ENCODE measurements at regions not wholly inside any gene's neighbourhood (a gene's known extent, or its start where the extent isn't known, plus 50 kb on each side); places are given as distances from the start of the nearest gene placed in this dataset.
"Not testable (repeated sequence)": the region's sequence is repeated elsewhere in the genome, so short reads cannot be mapped to it uniquely, and the experiment has no call there.

DNA sequence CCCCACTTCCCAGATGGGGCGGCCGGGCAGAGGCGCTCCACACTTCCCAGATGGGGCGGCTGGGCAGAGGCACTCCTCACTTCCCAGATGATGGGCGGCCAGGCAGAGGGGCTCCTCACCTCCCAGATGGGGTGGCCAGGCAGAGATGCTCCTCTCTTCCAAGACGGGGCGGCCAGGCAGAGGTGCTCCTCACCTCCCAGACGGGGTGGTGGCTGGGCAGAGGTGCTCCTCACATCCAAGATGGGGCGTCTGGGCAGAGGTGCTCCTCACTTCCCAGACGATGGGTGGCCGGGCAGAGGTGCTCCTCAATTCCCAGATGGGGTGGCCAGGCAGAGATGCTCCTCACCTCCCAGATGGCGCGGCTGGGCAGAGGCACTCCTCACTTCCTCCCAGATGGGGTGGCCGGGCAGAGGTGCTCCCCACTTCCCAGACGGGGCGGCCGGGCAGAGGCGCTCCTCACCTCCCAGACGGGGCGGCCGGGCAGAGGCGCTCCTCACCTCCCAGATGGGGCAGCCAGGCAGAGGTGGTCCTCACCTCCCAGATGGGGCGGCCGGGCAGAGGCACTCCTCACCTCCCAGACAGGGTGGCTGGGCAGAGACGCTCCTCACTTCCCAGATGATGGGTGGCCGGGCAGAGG is 275.2 kb downstream of the LIPI start:
- ATAC-seq (replicated peaks in 1 of 2); H3K4me3 Mint-ChIP-seq; H3K4me1 Mint-ChIP-seq (ENCODE audit: low read depth); H3K27ac Mint-ChIP-seq; H3K9me3 Mint-ChIP-seq; H3K27me3 Mint-ChIP-seq (ENCODE audit: low read depth); DNase-seq: not testable (repeated sequence)
- peaks cover 2 to 26% of the 10 kb centered on the region in 2 donors for H3K36me3 Mint-ChIP-seq (ENCODE audit: insufficient read depth in 2 of 2)

DNA sequence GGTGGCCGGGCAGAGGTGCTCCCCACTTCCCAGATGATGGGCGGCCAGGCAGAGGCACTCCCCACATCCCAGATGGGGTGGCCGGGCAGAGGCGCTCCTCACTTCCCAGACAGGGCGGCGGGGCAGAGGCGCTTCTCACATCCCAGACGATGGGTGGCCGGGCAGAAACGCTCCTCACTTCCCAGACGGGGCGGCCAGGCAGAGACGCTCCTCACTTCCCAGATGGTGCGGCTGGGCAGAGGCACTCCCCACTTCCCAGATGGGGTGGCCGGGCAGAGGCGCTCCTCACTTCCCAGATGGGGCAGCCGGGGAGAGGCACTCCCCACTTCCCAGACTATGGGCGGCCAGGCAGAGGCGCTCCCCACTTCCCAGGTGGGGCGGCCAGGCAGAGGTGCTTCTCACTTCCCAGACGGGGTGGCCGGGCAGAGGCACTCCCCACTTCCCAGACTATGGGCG is 275.8 kb downstream of the LIPI start:
- H3K36me3 Mint-ChIP-seq (ENCODE audit: insufficient read depth in 2 of 2), result peaks cover 2 to 26% of the 10 kb centered on the region in 2 donors
- not testable (repeated sequence) for DNase-seq; H3K27me3 Mint-ChIP-seq (ENCODE audit: low read depth); H3K27ac Mint-ChIP-seq; H3K4me1 Mint-ChIP-seq (ENCODE audit: low read depth); ATAC-seq (replicated peaks in 1 of 2); H3K9me3 Mint-ChIP-seq; H3K4me3 Mint-ChIP-seq

DNA sequence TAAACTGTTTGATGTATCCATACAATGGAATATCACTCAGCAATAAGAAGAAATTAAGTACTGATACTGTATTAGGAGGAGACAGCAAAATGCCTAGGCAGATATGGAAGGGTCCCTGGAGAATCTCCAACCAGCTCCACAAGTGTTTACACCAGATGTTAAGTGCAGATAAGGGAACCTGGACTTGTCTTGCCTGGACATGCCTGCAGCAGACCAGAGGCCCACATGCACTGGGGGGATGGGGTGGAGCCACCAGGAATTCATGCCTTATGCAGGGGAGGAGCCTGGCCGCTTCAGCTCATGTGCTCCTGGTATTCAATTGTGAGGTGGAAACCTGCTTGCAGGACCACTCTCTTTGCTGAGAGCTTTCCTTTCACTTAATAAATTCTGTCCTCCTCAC is 287.6 kb downstream of the LIPI start:
- not testable (repeated sequence) for H3K4me3 Mint-ChIP-seq; ATAC-seq (replicated peaks in 1 of 2); H3K27me3 Mint-ChIP-seq (ENCODE audit: low read depth); H3K36me3 Mint-ChIP-seq (ENCODE audit: insufficient read depth in 2 of 2); DNase-seq; H3K9me3 Mint-ChIP-seq; H3K4me1 Mint-ChIP-seq (ENCODE audit: low read depth); H3K27ac Mint-ChIP-seq

DNA sequence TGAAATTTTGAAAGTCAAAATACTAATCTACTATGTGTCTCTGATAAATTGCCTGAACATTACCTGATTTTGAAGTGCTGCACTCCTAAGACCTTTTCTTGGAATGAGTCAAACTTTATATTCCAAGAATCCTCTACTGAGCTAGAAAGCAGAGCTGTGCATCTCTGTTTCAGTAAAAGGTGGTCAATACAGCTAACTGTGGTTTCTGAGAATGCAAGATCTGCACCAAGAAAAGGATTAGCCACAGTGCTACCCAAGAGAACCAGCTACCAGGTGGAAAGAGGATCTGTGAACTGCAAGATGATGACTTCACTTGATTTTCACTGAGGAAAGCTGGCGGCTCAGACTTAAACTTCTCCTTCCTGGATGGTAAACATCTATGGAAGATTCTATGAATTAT is 289.3 kb downstream of the LIPI start:
- not testable (repeated sequence) for H3K4me3 Mint-ChIP-seq; ATAC-seq (replicated peaks in 1 of 2); H3K27ac Mint-ChIP-seq; DNase-seq; H3K4me1 Mint-ChIP-seq (ENCODE audit: low read depth); H3K36me3 Mint-ChIP-seq (ENCODE audit: insufficient read depth in 2 of 2); H3K27me3 Mint-ChIP-seq (ENCODE audit: low read depth); H3K9me3 Mint-ChIP-seq

DNA sequence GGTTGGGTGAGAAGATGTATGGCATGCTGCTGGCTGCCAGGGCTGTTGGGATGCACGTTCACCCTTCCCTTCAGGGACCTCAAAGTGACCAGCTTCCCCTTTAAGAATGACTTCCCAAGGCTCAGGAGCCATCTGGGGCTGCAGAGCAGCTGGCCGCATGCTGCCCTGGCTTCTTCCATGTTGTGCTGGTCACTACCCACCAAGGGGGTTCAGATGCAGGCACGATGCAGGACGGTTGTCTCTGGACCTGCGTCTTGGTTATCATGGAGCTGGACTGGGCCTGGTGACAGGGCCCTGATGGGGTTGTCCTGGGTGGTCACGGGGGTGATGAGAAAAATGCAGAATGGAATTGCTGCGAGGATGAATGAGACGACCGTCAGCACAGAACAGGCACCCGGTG is 297.8 kb downstream of the POTED start:
- not testable (repeated sequence) for ATAC-seq (replicated peaks in 1 of 2); H3K27me3 Mint-ChIP-seq (ENCODE audit: low read depth); H3K4me1 Mint-ChIP-seq (ENCODE audit: low read depth); H3K27ac Mint-ChIP-seq; H3K4me3 Mint-ChIP-seq; H3K36me3 Mint-ChIP-seq (ENCODE audit: insufficient read depth in 2 of 2); H3K9me3 Mint-ChIP-seq; DNase-seq

DNA sequence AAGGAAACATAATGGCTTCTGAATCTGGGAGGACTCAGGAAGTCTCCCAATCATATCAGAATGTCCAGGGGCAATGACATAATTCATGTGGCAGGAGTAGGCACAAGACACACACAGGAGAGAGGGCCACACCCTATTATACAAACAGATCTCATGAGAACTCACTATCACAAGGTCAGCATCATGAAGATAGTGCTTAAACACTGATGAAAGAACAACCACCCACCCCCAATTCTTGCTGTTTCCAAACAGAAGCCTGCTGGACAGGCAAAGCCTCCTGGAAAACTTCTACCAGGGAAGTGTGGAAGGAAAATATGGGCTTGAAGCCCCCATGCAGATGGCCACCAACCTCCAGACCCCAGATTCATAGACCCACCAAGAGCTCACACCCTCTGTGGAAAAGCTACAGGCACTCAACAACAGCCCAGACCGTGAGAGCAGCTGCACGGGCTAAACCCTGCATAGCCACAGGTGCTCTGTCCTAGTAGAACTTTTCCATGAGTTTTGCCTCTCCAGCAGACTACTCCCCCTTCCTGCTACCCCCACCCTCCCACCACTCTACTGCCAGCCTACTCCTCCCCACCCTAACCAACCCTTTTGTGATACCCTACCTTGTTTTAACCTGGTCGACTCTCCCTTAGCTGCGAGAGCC is 287.1 kb downstream of the POTED start:
- not testable (repeated sequence) for H3K9me3 Mint-ChIP-seq; H3K27me3 Mint-ChIP-seq (ENCODE audit: low read depth); H3K4me3 Mint-ChIP-seq; H3K4me1 Mint-ChIP-seq (ENCODE audit: low read depth); H3K36me3 Mint-ChIP-seq (ENCODE audit: insufficient read depth in 2 of 2); H3K27ac Mint-ChIP-seq; DNase-seq; ATAC-seq (replicated peaks in 1 of 2)

DNA sequence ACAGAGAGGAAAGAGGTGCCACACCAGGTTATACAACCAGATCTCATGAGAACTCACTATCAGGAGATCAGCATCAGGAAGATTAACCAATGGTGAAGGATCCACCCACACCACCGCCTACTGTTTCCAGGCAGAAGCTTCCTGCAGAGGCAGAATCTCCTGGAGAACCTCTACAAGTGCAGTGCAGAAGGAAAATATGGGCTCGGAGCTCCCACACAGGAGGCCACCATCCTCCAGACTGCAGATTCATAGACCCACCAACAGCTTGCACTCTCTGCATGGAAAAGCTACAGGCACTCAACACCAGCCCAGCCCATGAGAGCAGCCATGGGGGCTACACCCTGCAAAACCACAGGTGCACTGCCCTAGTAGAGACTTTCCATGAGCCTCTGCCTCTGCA is 284.0 kb downstream of the POTED start:
- DNase-seq, H3K9me3 Mint-ChIP-seq: not testable (repeated sequence)

DNA sequence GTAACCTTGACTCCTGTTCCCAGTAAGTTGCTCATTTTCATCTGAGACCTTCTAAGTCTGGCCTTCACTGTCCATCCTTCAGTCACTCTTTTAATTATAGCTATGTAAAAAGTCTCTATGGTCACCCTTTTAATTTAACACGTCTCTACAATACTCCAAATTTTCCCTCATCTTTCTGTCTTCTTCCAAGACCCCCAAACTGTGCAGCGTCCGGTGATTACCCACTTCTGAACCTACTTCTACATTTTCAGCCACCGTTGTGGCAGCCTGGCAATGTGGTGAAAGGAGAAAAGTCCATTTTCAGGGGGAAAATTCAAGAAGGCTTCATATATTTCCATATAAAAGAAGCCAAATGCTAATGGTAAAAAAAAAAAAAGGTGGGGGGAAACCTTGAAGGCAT is 283.4 kb downstream of the POTED start:
- H3K9me3 Mint-ChIP-seq; ATAC-seq (replicated peaks in 1 of 2); H3K4me1 Mint-ChIP-seq (ENCODE audit: low read depth); H3K27me3 Mint-ChIP-seq (ENCODE audit: low read depth); H3K27ac Mint-ChIP-seq; H3K4me3 Mint-ChIP-seq; H3K36me3 Mint-ChIP-seq (ENCODE audit: insufficient read depth in 2 of 2); DNase-seq: not testable (repeated sequence)

More for the DNA sequence above, 284.0 kb downstream of the POTED start:
- not testable (repeated sequence) for H3K27me3 Mint-ChIP-seq (ENCODE audit: low read depth); H3K4me1 Mint-ChIP-seq (ENCODE audit: low read depth); H3K27ac Mint-ChIP-seq; H3K4me3 Mint-ChIP-seq; H3K36me3 Mint-ChIP-seq (ENCODE audit: insufficient read depth in 2 of 2); ATAC-seq (replicated peaks in 1 of 2)

DNA sequence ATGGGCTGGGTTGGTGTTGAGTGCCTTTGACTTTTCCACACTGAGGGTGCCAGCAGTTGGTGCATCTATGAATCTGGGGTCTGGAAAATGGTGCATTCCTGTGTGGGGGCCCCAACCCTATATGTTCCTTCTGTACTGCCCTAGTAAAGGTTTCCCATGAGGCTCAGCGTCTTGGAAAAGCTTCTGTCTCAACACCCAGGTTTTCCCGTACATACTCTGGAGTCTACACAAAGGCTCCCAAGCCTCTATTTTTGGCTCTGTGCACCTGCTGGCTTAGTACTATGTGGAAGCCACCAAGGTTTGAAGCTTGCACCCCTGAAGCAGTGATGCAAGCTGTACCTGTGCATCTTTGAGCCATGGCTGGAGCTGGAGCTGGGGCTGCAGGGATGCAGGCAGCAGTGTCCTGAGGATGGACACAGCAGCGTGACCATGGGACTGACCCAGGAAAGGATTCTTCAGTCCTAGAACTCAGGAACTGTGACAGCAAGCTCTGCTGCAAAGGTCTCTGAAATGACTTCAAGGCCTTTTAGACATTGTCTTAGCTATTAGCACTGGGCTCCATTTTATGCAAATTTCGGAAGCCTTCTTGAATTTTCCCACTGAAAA is 282.7 kb downstream of the POTED start:
- not testable (repeated sequence) for ATAC-seq (replicated peaks in 1 of 2); DNase-seq; H3K4me3 Mint-ChIP-seq; H3K27ac Mint-ChIP-seq; H3K9me3 Mint-ChIP-seq; H3K36me3 Mint-ChIP-seq (ENCODE audit: insufficient read depth in 2 of 2); H3K27me3 Mint-ChIP-seq (ENCODE audit: low read depth); H3K4me1 Mint-ChIP-seq (ENCODE audit: low read depth)

DNA sequence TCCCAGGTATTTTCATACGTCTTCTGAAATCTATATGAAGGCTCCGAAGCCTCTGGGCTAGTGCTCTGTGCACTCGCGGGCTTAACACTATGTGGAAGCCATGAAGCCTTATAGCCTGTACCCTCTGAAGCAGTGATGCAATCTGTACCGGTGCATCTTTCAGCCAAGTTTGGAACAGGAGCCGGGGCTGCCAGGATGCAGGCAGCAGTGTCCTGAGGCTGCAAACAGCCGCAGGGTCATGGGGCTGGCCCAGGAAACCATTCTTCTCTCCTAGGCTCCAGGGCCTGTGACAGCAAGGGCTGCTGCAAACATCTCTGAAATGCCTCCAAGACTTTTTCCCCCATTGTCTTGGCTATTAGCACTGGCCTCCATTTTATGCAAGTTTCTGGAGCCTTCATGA is 279.6 kb downstream of the POTED start:
- H3K27ac Mint-ChIP-seq; H3K36me3 Mint-ChIP-seq (ENCODE audit: insufficient read depth in 2 of 2); DNase-seq; H3K27me3 Mint-ChIP-seq (ENCODE audit: low read depth); H3K4me1 Mint-ChIP-seq (ENCODE audit: low read depth); ATAC-seq (replicated peaks in 1 of 2); H3K4me3 Mint-ChIP-seq; H3K9me3 Mint-ChIP-seq: not testable (repeated sequence)

DNA sequence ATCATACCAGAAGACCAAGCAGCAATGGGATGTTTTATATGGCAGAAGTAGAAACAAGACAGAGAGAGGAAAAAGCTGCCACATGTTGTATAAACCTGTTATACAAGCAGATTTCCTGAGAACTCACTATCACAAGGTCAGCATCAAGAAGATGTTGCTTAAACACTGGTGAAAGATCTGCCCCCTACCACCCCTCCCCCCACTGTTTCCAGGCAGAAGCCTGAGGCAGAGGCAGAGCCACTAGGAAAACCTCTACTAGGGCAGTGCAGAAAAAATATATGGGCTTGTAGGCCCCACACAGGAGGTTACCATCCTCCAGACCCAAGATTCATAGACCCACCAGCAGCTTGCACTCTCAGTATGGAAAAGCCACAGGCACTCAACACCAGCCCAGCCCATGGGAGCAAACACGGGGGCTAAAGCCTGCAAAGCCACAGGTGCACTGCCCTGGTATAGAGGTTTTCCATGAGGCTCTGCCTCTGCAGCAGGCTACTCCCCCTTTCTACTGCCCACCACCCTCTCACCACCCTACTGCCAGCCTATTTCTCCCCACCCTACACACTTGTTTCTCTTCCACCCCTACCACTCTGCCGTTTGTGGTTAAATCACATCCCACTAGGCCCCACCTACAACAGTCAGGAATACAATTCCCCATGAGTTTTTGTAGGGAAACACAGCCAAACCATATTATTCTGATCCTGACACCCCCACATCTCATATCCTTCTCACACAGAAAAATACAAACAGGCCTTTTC is 274.2 kb downstream of the POTED start:
- H3K27me3 Mint-ChIP-seq (ENCODE audit: low read depth); ATAC-seq (replicated peaks in 1 of 2); H3K4me1 Mint-ChIP-seq (ENCODE audit: low read depth); DNase-seq; H3K27ac Mint-ChIP-seq; H3K4me3 Mint-ChIP-seq; H3K9me3 Mint-ChIP-seq; H3K36me3 Mint-ChIP-seq (ENCODE audit: insufficient read depth in 2 of 2): not testable (repeated sequence)

DNA sequence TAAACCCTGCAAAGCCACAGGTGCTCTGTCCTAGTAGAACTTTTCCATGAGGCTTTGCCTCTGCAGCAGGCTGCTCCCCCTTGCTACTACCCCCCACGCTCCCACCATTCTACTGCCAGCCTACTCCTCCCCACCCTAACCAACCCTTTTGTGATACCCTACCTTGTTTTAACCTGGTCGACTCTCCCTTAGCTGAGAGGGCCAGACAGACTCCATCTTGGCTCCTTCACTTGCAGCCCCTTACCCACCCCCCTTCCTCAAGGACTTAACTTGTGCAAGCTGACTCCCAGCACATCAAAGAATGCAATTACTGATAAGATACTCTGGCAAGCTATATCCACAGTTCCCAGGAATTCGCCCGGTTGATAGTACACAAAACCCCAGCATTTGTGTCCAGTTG is 267.9 kb downstream of the POTED start:
- H3K9me3 Mint-ChIP-seq; H3K36me3 Mint-ChIP-seq (ENCODE audit: insufficient read depth in 2 of 2); H3K4me3 Mint-ChIP-seq; H3K4me1 Mint-ChIP-seq (ENCODE audit: low read depth); DNase-seq; H3K27me3 Mint-ChIP-seq (ENCODE audit: low read depth); H3K27ac Mint-ChIP-seq; ATAC-seq (replicated peaks in 1 of 2): not testable (repeated sequence)

DNA sequence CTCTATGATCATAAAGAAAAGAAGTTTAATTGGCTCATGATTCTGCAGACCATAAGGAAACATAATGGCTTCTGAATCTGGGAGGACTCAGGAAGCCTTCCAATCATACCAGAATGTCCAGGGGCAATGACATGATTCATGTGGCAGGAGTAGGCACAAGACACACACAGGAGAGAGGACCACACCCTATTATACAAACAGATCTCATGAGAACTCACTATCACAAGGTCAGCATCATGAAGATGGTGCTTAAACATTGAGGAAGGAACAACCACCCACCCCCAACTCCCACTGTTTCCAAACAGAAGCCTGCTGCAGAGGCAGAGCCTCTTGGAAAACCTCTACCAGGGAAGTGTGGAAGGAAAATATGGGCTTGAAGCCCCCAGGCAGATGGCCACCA is 267.4 kb downstream of the POTED start:
- H3K36me3 Mint-ChIP-seq (ENCODE audit: insufficient read depth in 2 of 2); H3K9me3 Mint-ChIP-seq; H3K27ac Mint-ChIP-seq; H3K4me3 Mint-ChIP-seq; ATAC-seq (replicated peaks in 1 of 2); DNase-seq; H3K4me1 Mint-ChIP-seq (ENCODE audit: low read depth); H3K27me3 Mint-ChIP-seq (ENCODE audit: low read depth): not testable (repeated sequence)
